Body of pancreas (tissue), 4 donors: ENCODE measurements at regions not wholly inside any gene's neighbourhood (a gene's known extent, or its start where the extent isn't known, plus 50 kb on each side); places are given as distances from the start of the nearest gene placed in this dataset.

Experiments
- CTCF ChIP-seq, 7 experiments: fragments of 450-650 bp in 4 of 7; fragments of 200-600 bp in 3 of 7; sonication (generic) in 3 of 7; IDR thresholded peaks; one replicate each; pipeline ENCODE4 v1.5.1; 2016 to 2019; ENCODE audit warnings: antibody characterized with exemption in 7 of 7
- POLR2A ChIP-seq, 3 donors: fragments of 450-650 bp; IDR thresholded peaks; one replicate each; pipeline ENCODE4 v1.6.1; 2016; ENCODE audit warnings: antibody characterized with exemption in 3 of 3, mild to moderate bottlenecking in 2 of 3

- no peak for TF ChIP-seq POLR2A (IDR thresholded peaks at IDR 0.05)
- TF ChIP-seq CTCF (IDR thresholded peaks at IDR 0.05) = no peak
These were observed 295.8 kb upstream of the SEL1L start for GRCh38 chr14:81829447-81829846.
